ENCODE measurements at regions not wholly inside any gene's neighbourhood (a gene's known extent, or its start where the extent isn't known, plus 50 kb on each side); places are given as distances from the start of the nearest gene placed in this dataset.
"Not testable (repeated sequence)": the region's sequence is repeated elsewhere in the genome, so short reads cannot be mapped to it uniquely, and the experiment has no call there.

GRCh38 chr1:178020968-178021640 is 51.2 kb upstream of the SEC16B start:
- DNase-seq = no peak

DNA sequence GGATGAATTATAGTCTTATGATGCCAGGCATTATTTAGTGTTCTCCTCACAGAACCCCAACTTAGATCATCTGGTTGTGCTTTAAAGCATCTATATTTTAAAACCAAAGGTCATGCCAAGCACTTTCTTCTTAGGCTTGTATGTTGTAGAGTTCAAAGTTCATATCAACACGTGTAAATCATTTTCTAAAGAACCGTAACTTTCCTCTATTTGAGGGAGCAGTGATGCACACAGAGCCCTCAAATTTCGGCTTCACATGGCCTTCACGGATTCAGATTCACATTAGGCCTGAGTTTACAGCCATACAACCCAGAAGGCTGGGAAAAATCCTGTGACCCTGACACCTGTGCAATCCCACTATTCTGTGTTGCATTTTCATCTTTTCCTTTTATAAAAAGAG is 52.1 kb upstream of the SEC16B start:
- no peak for DNase-seq

- DNase-seq = no peak
Observed at GRCh38 chr1:178023181-178023618, 53.3 kb upstream of the SEC16B start.

DNA sequence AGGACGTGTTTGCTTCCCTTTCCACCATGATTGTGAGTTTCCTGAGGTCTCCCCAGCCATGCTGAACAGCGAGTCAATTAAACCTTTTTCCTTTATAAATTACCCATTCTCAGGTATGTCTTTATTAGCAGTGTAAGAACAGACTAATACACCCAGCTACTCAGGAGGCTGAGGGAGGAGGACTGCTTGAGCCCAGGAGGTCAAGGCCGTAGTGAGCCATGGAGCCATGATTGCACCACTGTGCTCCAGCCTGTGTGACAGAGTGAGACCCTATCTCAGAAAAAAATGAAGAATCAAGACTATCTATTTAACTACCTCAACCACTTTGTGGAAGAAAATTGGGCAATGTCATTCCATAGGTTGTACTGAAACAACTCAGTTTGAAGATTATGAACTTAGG is 54.6 kb upstream of the SEC16B start:
- no peak for DNase-seq

GRCh38 chr1:178025613-178026356 is 55.9 kb upstream of the SEC16B start:
- no peak for DNase-seq

GRCh38 chr1:178028841-178029481 is 59.1 kb upstream of the SEC16B start:
- no peak for DNase-seq

- no peak for DNase-seq
Observed at GRCh38 chr1:178030467-178030866, 60.6 kb upstream of the SEC16B start.

DNA sequence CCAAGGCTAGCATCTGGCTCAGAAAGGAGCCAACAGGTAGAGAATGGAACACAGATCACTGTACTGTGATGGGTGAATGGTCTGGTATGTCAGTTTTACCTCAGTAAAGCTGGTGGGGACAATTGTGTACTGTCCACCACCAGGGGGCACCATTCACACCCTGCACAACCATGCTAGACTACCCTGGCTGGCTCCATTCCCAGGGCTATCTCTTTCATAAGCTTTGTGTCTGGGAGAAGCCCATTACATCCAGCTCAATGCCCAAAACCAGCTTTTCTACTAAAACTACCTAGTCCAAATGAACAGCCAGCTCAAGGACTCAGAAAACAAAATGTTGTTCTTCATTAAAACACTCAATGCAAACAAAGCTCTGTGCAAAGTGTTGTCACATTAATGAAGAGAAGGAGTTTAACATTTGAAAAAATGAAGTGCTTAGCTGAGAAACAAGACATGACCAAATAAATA is 62.0 kb upstream of the RASAL2 start:
- DNase-seq = peak; percentile 12 to 24

- DNase-seq = no peak
Observed at GRCh38 chr1:178033019-178033418, 60.9 kb upstream of the RASAL2 start.

- DNase-seq = no peak
Observed at GRCh38 chr1:178034676-178035075, 59.2 kb upstream of the RASAL2 start.

DNA sequence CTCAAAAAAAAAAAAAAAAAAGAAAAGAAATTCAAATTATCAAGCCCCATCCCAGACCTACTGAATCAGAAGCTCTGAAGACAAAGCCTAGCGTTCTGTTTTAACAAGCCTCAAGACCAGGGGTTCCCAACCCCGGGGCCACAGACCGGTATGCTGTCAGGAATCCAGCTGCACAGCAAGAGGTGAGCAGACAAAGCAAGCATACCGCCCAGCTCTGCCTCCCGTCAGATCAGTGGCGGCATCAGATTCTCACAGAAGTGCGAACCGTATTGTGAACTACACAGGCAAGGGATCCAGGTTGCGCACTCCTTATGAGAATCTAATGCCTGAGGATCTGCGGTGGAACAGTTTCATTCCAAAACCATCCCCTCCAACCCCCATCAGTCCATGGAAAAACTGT is 57.8 kb upstream of the RASAL2 start:
- DNase-seq = no peak

- DNase-seq = peak in 1 of 2 donors; percentile 25
Observed at GRCh38 chr1:178037510-178038253, 56.2 kb upstream of the RASAL2 start.

DNA sequence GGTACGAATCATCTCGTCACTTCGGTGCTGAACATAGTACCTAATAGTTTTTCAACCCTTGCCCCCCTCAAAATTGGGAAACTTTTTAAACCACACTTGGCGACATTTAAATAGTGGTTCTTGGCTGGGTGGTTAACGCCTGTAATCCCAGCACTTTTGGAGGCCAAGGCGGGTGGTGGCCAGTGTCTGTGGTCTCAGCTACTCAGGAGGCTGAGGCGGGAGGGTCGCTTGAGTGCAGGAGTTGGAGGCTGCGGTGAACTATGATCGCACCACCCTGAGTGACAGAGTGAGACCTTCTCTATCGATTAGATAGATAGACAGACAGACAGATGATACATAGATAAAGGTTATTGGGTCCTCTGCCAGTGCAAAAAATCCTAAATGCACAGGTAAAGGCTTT is 55.5 kb upstream of the RASAL2 start:
- DNase-seq = no peak

GRCh38 chr1:178039891-178040290 is 54.0 kb upstream of the RASAL2 start:
- DNase-seq = no peak

- DNase-seq = not testable (repeated sequence)
Observed at GRCh38 chr1:178043940-178044339, 50.0 kb upstream of the RASAL2 start.

All from CD4-positive, alpha-beta T cell treated with Interferon alpha-2 for 1 hour (primary cell).